ENCODE measurements at regions not wholly inside any gene's neighbourhood (a gene's known extent, or its start where the extent isn't known, plus 50 kb on each side); places are given as distances from the start of the nearest gene placed in this dataset.

- Histone ChIP-seq H3K4me2 (ENCODE audit: low read length) (no peak overlapping the region), H3K9me3 (ENCODE audit: low read length) (no peaks in the 10 kb centered on the region), H3K4me3 (ENCODE audit: low read depth, low read length, poor library complexity, severe bottlenecking) (no peak overlapping the region), H3K79me2 (ENCODE audit: insufficient read depth, low read depth, low read length) (no peaks in the 10 kb centered on the region), H2AFZ (ENCODE audit: low read length) (no peak overlapping the region), H3K9me2 (ENCODE audit: insufficient read depth, low read length) (no peaks in the 10 kb centered on the region), H4K20me1 (ENCODE audit: insufficient read depth, low read length) (no peaks in the 10 kb centered on the region), H3K4me1 (ENCODE audit: insufficient read depth, low read length, poor library complexity, severe bottlenecking) (no peaks in the 10 kb centered on the region), H3K27ac (ENCODE audit: low read depth, low read length, poor library complexity, severe bottlenecking) (no peak overlapping the region), H3K36me3 (ENCODE audit: insufficient read depth, low read length) (no peaks in the 10 kb centered on the region)
- TF ChIP-seq CTCF (conservative IDR thresholded peaks at IDR 0.05; ENCODE audit: low read length), result no peak
- no peak for TF ChIP-seq EZH2phosphoT487 (IDR thresholded peaks at IDR 0.05; ENCODE audit: borderline replicate concordance, low read depth, low read length)
- intact Hi-C loops (cut with micrococcal nuclease; ENCODE audit: unreplicated experiment), result no loop called here
- ChIA-PET CTCF (ENCODE audit: unreplicated experiment) (no interaction called here), POLR2A (no interaction called here)
- DNase-seq (ENCODE audit: low spot score), result no peak
- no TSS peak for BruUV-seq (replicated peaks)
These were observed 423.9 kb downstream of the NEBL start for GRCh38 chr10:20473023-20473760.

- H3K9me2 ChIP-seq (ENCODE audit: insufficient read depth, low read length), result no peaks in the 10 kb centered on the region
- BruUV-seq (replicated peaks), result no TSS peak
- intact Hi-C loops (cut with micrococcal nuclease; ENCODE audit: unreplicated experiment), result no loop called here
- POLR2A ChIA-PET, result no interaction called here
- CTCF ChIA-PET (ENCODE audit: unreplicated experiment), result no interaction called here
- H2AFZ ChIP-seq (ENCODE audit: low read length), result no peak overlapping the region
- no peak overlapping the region for H3K27ac ChIP-seq (ENCODE audit: low read depth, low read length, poor library complexity, severe bottlenecking)
- H3K9me3 ChIP-seq (ENCODE audit: low read length), result no peaks in the 10 kb centered on the region
- DNase-seq (ENCODE audit: low spot score), result no peak
- H3K4me3 ChIP-seq (ENCODE audit: low read depth, low read length, poor library complexity, severe bottlenecking), result no peak overlapping the region
- no peaks in the 10 kb centered on the region for H3K36me3 ChIP-seq (ENCODE audit: insufficient read depth, low read length)
- no peaks in the 10 kb centered on the region for H3K79me2 ChIP-seq (ENCODE audit: insufficient read depth, low read depth, low read length)
- H4K20me1 ChIP-seq (ENCODE audit: insufficient read depth, low read length), result no peaks in the 10 kb centered on the region
- no peaks in the 10 kb centered on the region for H3K4me1 ChIP-seq (ENCODE audit: insufficient read depth, low read length, poor library complexity, severe bottlenecking)
- H3K4me2 ChIP-seq (ENCODE audit: low read length), result no peak overlapping the region
- TF ChIP-seq EZH2phosphoT487 (IDR thresholded peaks at IDR 0.05; ENCODE audit: borderline replicate concordance, low read depth, low read length) (no peak), CTCF (conservative IDR thresholded peaks at IDR 0.05; ENCODE audit: low read length) (no peak)
These were observed 430.4 kb downstream of the NEBL start for GRCh38 chr10:20466731-20467130.

- BruUV-seq (replicated peaks), result no TSS peak
- no peak for TF ChIP-seq CTCF (conservative IDR thresholded peaks at IDR 0.05; ENCODE audit: low read length)
- no peak for TF ChIP-seq EZH2phosphoT487 (IDR thresholded peaks at IDR 0.05; ENCODE audit: borderline replicate concordance, low read depth, low read length)
These were observed 439.5 kb downstream of the NEBL start for GRCh38 chr10:20457649-20458048.

More at GRCh38 chr10:20457649-20458048, 439.5 kb downstream of the NEBL start:
- H3K4me3 ChIP-seq (ENCODE audit: low read depth, low read length, poor library complexity, severe bottlenecking), result no peak overlapping the region
- no peaks in the 10 kb centered on the region for H3K79me2 ChIP-seq (ENCODE audit: insufficient read depth, low read depth, low read length)
- H3K9me3 ChIP-seq (ENCODE audit: low read length), result no peaks in the 10 kb centered on the region
- no peak overlapping the region for H2AFZ ChIP-seq (ENCODE audit: low read length)
- DNase-seq (ENCODE audit: low spot score), result no peak
- no peaks in the 10 kb centered on the region for H3K4me1 ChIP-seq (ENCODE audit: insufficient read depth, low read length, poor library complexity, severe bottlenecking)
- H3K27ac ChIP-seq (ENCODE audit: low read depth, low read length, poor library complexity, severe bottlenecking), result no peak overlapping the region
- H4K20me1 ChIP-seq (ENCODE audit: insufficient read depth, low read length), result no peaks in the 10 kb centered on the region
- H3K9me2 ChIP-seq (ENCODE audit: insufficient read depth, low read length), result no peaks in the 10 kb centered on the region
- no peaks in the 10 kb centered on the region for H3K36me3 ChIP-seq (ENCODE audit: insufficient read depth, low read length)
- no peak overlapping the region for H3K4me2 ChIP-seq (ENCODE audit: low read length)
- ChIA-PET CTCF (ENCODE audit: unreplicated experiment) (no interaction called here), POLR2A (no interaction called here)
- intact Hi-C loops (cut with micrococcal nuclease; ENCODE audit: unreplicated experiment), result no loop called here
